Mesendoderm (in vitro differentiated cells): ENCODE measurements at regions not wholly inside any gene's neighbourhood (a gene's known extent, or its start where the extent isn't known, plus 50 kb on each side); places are given as distances from the start of the nearest gene placed in this dataset.

ENCODE experiments used
- DNase-seq: peaks from one replicate; pipeline ENCODE4 v3.0.0; 2013
- H2AK5ac ChIP-seq: 2 replicates; pipeline ENCODE4 v1.6.1; 2013; ENCODE audit warnings: low read length, inconsistent platforms
- H2BK120ac ChIP-seq: 2 replicates; pipeline ENCODE4 v1.6.1; 2013; ENCODE audit warnings: low read depth, mild to moderate bottlenecking, low read length, moderate library complexity, mixed read lengths
- H2BK15ac ChIP-seq: replicated peaks from 2 replicates; pipeline ENCODE4 v1.6.1; 2013; ENCODE audit warnings: low read depth, mild to moderate bottlenecking, moderate library complexity
- H2BK5ac ChIP-seq: 2 replicates; pipeline ENCODE4 v1.6.1; 2013; ENCODE audit warnings: low read length, inconsistent platforms
- H3K18ac ChIP-seq: 2 replicates; pipeline ENCODE4 v1.6.1; 2013; ENCODE audit warnings: mild to moderate bottlenecking, low read length, mixed read lengths
- H3K23ac ChIP-seq: one replicate; pipeline ENCODE4 v1.6.1; 2013; ENCODE audit warnings: low read length
- H3K27ac ChIP-seq: 2 replicates; pipeline ENCODE4 v1.5.1; 2013; ENCODE audit warnings: low read depth, mild to moderate bottlenecking, inconsistent platforms, low read length, moderate library complexity
- H3K27me3 ChIP-seq: 2 replicates; pipeline ENCODE4 v1.6.1; 2013; ENCODE audit warnings: low read length, control low read depth, mild to moderate bottlenecking, inconsistent platforms; ENCODE audit not compliant: insufficient read depth, poor library complexity
- H3K36me3 ChIP-seq: 2 replicates; pipeline ENCODE4 v1.6.1; 2013; ENCODE audit warnings: low read length, inconsistent platforms; ENCODE audit not compliant: control insufficient read depth, insufficient read depth
- H3K4ac ChIP-seq: one replicate; pipeline ENCODE4 v1.6.1; 2013; ENCODE audit warnings: low read depth, mild to moderate bottlenecking, low read length, moderate library complexity
- H3K4me1 ChIP-seq: 2 replicates; pipeline ENCODE4 v1.6.1; 2013; ENCODE audit warnings: low read depth, low read length, inconsistent platforms; ENCODE audit not compliant: control insufficient read depth
- H3K4me2 ChIP-seq: 2 replicates; pipeline ENCODE4 v1.6.1; 2013; ENCODE audit warnings: low read length
- H3K4me3 ChIP-seq: 2 replicates; pipeline ENCODE4 v1.5.1; 2013; ENCODE audit warnings: mild to moderate bottlenecking, low read length
- H3K56ac ChIP-seq: one replicate; pipeline ENCODE4 v1.6.1; 2013; ENCODE audit warnings: low read length
- H3K79me1 ChIP-seq: 2 replicates; pipeline ENCODE4 v1.6.1; 2013; ENCODE audit warnings: low read length, inconsistent platforms
- H3K79me2 ChIP-seq: 2 replicates; pipeline ENCODE4 v1.6.1; 2013; ENCODE audit warnings: mild to moderate bottlenecking, low read length; ENCODE audit not compliant: control insufficient read depth, insufficient read depth
- H3K9ac ChIP-seq: 2 replicates; pipeline ENCODE4 v1.6.1; 2013; ENCODE audit warnings: low read length, inconsistent platforms
- H4K5ac ChIP-seq: one replicate; pipeline ENCODE4 v1.6.1; 2013; ENCODE audit warnings: low read length
- H4K8ac ChIP-seq: one replicate; pipeline ENCODE4 v1.6.1; 2013; ENCODE audit warnings: low read depth, mild to moderate bottlenecking, control low read depth, low read length, moderate library complexity
- WGBS: extraction: QIAGEN DNeasy Blood & Tissue Kit; methylation state at CpG from one replicate; pipeline ENCODE4 v1.1.7; 2013; ENCODE audit warnings: low lambda C conversion rate, missing lambda C conversion rate; ENCODE audit not compliant: insufficient coverage; ENCODE audit errors: extremely low coverage; 5-methylcytosine and 5-hydroxymethylcytosine counted together

- no CpG with 5 or more reads among the region's 28 CpGs for WGBS
- Histone ChIP-seq H3K4me1 (no peaks in the 10 kb centered on the region), H3K4me3 (no peak overlapping the region), H3K18ac (no peak overlapping the region), H3K79me1 (no peaks in the 10 kb centered on the region), H2BK15ac (no peak overlapping the region), H4K5ac (no peak overlapping the region), H2BK5ac (no peak overlapping the region), H3K27ac (no peak overlapping the region), H3K27me3 (no peaks in the 10 kb centered on the region), H2BK120ac (no peak overlapping the region), H3K56ac (no peak overlapping the region), H4K8ac (no peak overlapping the region), H3K23ac (no peak overlapping the region), H3K9ac (no peak overlapping the region), H3K36me3 (no peaks in the 10 kb centered on the region), H3K4me2 (no peak overlapping the region), H2AK5ac (no peak overlapping the region), H3K4ac (no peak overlapping the region), H3K79me2 (no peaks in the 10 kb centered on the region)
- DNase-seq: peak; percentile 68
These were observed 230.4 kb upstream of the AGAP1 start for GRCh38 chr2:235263205-235264120.

- Histone ChIP-seq H3K79me2 (no peaks in the 10 kb centered on the region), H3K9ac (no peak overlapping the region), H3K27ac (no peak overlapping the region), H3K56ac (no peak overlapping the region), H2AK5ac (no peak overlapping the region), H3K4me2 (no peak overlapping the region), H3K4me3 (no peak overlapping the region), H3K4me1 (no peaks in the 10 kb centered on the region), H4K5ac (no peak overlapping the region), H3K27me3 (no peaks in the 10 kb centered on the region), H4K8ac (no peak overlapping the region), H3K4ac (no peak overlapping the region), H3K36me3 (no peaks in the 10 kb centered on the region), H2BK15ac (no peak overlapping the region), H3K79me1 (no peaks in the 10 kb centered on the region), H2BK5ac (no peak overlapping the region), H3K23ac (no peak overlapping the region), H3K18ac (no peak overlapping the region), H2BK120ac (no peak overlapping the region)
- DNase-seq: no peak
- WGBS: no CpG with 5 or more reads among the region's 1 CpG
These were observed 229.7 kb upstream of the AGAP1 start for GRCh38 chr2:235264121-235264493.

- H3K79me1 ChIP-seq: no peaks in the 10 kb centered on the region
- no peak overlapping the region for H4K5ac ChIP-seq
- no peaks in the 10 kb centered on the region for H3K27me3 ChIP-seq
- WGBS: no CpG with 5 or more reads among the region's 8 CpGs
- H3K79me2 ChIP-seq: no peaks in the 10 kb centered on the region
- no peak overlapping the region for H3K56ac ChIP-seq
- H3K4me1 ChIP-seq: no peaks in the 10 kb centered on the region
- H3K4me2 ChIP-seq: no peak overlapping the region
- H3K23ac ChIP-seq: no peak overlapping the region
- H2BK15ac ChIP-seq: no peak overlapping the region
- DNase-seq: no peak
- no peak overlapping the region for H3K18ac ChIP-seq
- H3K27ac ChIP-seq: no peak overlapping the region
- H4K8ac ChIP-seq: no peak overlapping the region
- no peak overlapping the region for H2BK5ac ChIP-seq
- no peak overlapping the region for H3K9ac ChIP-seq
- H3K4ac ChIP-seq: no peak overlapping the region
- H2BK120ac ChIP-seq: no peak overlapping the region
- H2AK5ac ChIP-seq: no peak overlapping the region
- H3K36me3 ChIP-seq: no peaks in the 10 kb centered on the region
- no peak overlapping the region for H3K4me3 ChIP-seq
These were observed 229.3 kb upstream of the AGAP1 start for GRCh38 chr2:235264512-235264911.

GRCh38 chr2:235265348-235265965 lies 228.4 kb upstream of the AGAP1 start:
- no peaks in the 10 kb centered on the region for H3K27me3 ChIP-seq
- H2AK5ac ChIP-seq: no peak overlapping the region
- H3K4ac ChIP-seq: no peak overlapping the region
- no peaks in the 10 kb centered on the region for H3K4me1 ChIP-seq
- no peaks in the 10 kb centered on the region for H3K79me1 ChIP-seq
- H4K5ac ChIP-seq: no peak overlapping the region
- DNase-seq: no peak
- no peak overlapping the region for H3K18ac ChIP-seq
- no peak overlapping the region for H3K4me3 ChIP-seq
- H2BK120ac ChIP-seq: no peak overlapping the region
- H3K36me3 ChIP-seq: no peaks in the 10 kb centered on the region
- H2BK5ac ChIP-seq: no peak overlapping the region
- no CpG with 5 or more reads among the region's 9 CpGs for WGBS
- H3K27ac ChIP-seq: no peak overlapping the region
- H2BK15ac ChIP-seq: no peak overlapping the region
- no peak overlapping the region for H3K56ac ChIP-seq
- no peak overlapping the region for H3K23ac ChIP-seq
- H4K8ac ChIP-seq: no peak overlapping the region
- no peak overlapping the region for H3K4me2 ChIP-seq
- no peak overlapping the region for H3K9ac ChIP-seq
- no peaks in the 10 kb centered on the region for H3K79me2 ChIP-seq

- WGBS: no CpG with 5 or more reads among the region's 3 CpGs
- H3K4me1 ChIP-seq: no peaks in the 10 kb centered on the region
These were observed 226.6 kb upstream of the AGAP1 start for GRCh38 chr2:235267251-235267650.

More at GRCh38 chr2:235267251-235267650, 226.6 kb upstream of the AGAP1 start:
- DNase-seq: no peak
- no peak overlapping the region for H3K56ac ChIP-seq
- H3K36me3 ChIP-seq: no peaks in the 10 kb centered on the region
- no peak overlapping the region for H2BK120ac ChIP-seq
- H2BK15ac ChIP-seq: no peak overlapping the region
- no peak overlapping the region for H4K8ac ChIP-seq
- no peak overlapping the region for H3K4me3 ChIP-seq
- H3K23ac ChIP-seq: no peak overlapping the region
- no peak overlapping the region for H3K18ac ChIP-seq
- H3K9ac ChIP-seq: no peak overlapping the region
- H3K27me3 ChIP-seq: no peaks in the 10 kb centered on the region
- H3K27ac ChIP-seq: no peak overlapping the region
- H2BK5ac ChIP-seq: no peak overlapping the region
- no peak overlapping the region for H2AK5ac ChIP-seq
- no peaks in the 10 kb centered on the region for H3K79me2 ChIP-seq
- no peak overlapping the region for H3K4ac ChIP-seq
- H3K4me2 ChIP-seq: no peak overlapping the region
- H4K5ac ChIP-seq: no peak overlapping the region
- no peaks in the 10 kb centered on the region for H3K79me1 ChIP-seq
